22Rv1 (cell line): ENCODE measurements at regions not wholly inside any gene's neighbourhood (a gene's known extent, or its start where the extent isn't known, plus 50 kb on each side); places are given as distances from the start of the nearest gene placed in this dataset.

Experiments
- ZFX ChIP-seq: fragments of 450-650 bp; IDR thresholded peaks from 2 replicates; pipeline ENCODE4 v1.6.1; 2017; ENCODE audit warnings: antibody characterized with exemption, borderline replicate concordance
- TF ChIP-seq, protein P1 (sequence below): fragments of 450-650 bp; IDR thresholded peaks from 2 replicates; pipeline ENCODE4 v1.5.1; 2017; ENCODE audit warnings: mild to moderate bottlenecking

DNA sequence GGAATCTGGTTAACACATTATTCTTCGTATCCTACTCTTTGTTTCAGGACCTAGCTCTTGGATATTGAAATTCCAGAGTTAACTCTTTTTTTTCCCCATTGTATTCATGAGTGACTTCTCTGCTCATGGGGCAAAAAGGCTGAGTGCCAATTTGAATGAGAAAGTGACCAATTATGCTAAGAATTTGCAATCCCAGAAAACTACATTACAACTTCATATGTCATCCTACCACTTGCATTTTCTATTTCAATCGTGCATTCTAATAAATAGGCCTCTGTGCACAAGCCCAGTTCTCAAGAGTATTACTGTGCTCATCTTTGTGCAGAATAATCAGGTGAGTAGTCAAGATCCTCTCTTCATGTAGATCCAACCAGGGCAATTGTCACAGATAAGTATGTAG, 537.8 kb downstream of the OTOL1 start:
- TF ChIP-seq, protein P1, sequence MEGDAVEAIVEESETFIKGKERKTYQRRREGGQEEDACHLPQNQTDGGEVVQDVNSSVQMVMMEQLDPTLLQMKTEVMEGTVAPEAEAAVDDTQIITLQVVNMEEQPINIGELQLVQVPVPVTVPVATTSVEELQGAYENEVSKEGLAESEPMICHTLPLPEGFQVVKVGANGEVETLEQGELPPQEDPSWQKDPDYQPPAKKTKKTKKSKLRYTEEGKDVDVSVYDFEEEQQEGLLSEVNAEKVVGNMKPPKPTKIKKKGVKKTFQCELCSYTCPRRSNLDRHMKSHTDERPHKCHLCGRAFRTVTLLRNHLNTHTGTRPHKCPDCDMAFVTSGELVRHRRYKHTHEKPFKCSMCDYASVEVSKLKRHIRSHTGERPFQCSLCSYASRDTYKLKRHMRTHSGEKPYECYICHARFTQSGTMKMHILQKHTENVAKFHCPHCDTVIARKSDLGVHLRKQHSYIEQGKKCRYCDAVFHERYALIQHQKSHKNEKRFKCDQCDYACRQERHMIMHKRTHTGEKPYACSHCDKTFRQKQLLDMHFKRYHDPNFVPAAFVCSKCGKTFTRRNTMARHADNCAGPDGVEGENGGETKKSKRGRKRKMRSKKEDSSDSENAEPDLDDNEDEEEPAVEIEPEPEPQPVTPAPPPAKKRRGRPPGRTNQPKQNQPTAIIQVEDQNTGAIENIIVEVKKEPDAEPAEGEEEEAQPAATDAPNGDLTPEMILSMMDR = no peak
- TF ChIP-seq ZFX = no peak
